ENCODE measurements at regions not wholly inside any gene's neighbourhood (a gene's known extent, or its start where the extent isn't known, plus 50 kb on each side); places are given as distances from the start of the nearest gene placed in this dataset.

- TF ChIP-seq, protein P1, sequence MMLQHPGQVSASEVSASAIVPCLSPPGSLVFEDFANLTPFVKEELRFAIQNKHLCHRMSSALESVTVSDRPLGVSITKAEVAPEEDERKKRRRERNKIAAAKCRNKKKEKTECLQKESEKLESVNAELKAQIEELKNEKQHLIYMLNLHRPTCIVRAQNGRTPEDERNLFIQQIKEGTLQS (IDR thresholded peaks at IDR 0.05) = no peak
- TF ChIP-seq, protein P2, sequence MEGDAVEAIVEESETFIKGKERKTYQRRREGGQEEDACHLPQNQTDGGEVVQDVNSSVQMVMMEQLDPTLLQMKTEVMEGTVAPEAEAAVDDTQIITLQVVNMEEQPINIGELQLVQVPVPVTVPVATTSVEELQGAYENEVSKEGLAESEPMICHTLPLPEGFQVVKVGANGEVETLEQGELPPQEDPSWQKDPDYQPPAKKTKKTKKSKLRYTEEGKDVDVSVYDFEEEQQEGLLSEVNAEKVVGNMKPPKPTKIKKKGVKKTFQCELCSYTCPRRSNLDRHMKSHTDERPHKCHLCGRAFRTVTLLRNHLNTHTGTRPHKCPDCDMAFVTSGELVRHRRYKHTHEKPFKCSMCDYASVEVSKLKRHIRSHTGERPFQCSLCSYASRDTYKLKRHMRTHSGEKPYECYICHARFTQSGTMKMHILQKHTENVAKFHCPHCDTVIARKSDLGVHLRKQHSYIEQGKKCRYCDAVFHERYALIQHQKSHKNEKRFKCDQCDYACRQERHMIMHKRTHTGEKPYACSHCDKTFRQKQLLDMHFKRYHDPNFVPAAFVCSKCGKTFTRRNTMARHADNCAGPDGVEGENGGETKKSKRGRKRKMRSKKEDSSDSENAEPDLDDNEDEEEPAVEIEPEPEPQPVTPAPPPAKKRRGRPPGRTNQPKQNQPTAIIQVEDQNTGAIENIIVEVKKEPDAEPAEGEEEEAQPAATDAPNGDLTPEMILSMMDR (IDR thresholded peaks at IDR 0.05; ENCODE audit: low read depth, low read length, missing input control) = no peak
- TF ChIP-seq FOXA1 (IDR thresholded peaks at IDR 0.05) = no peak
Observed at GRCh38 chr6:160810238-160810637, 108.2 kb downstream of the PLG start.
